Skeletal muscle satellite cell (primary cell): ENCODE measurements at regions not wholly inside any gene's neighbourhood (a gene's known extent, or its start where the extent isn't known, plus 50 kb on each side); places are given as distances from the start of the nearest gene placed in this dataset.
"Not testable (repeated sequence)": the region's sequence is repeated elsewhere in the genome, so short reads cannot be mapped to it uniquely, and the experiment has no call there.

Source experiments
- H3K27me3 ChIP-seq: 2 replicates; pipeline ENCODE4 v1.7.0; 2013; ENCODE audit warnings: low read length; ENCODE audit not compliant: control insufficient read depth, insufficient read depth
- H3K36me3 ChIP-seq: 2 replicates; pipeline ENCODE4 v1.7.0; 2013; ENCODE audit warnings: mild to moderate bottlenecking, control low read depth, low read length; ENCODE audit not compliant: insufficient read depth
- H3K4me1 ChIP-seq: 2 replicates; pipeline ENCODE4 v1.7.0; 2013; ENCODE audit warnings: low read length; ENCODE audit not compliant: control insufficient read depth, insufficient read depth
- H3K4me2 ChIP-seq: 2 replicates; pipeline ENCODE4 v1.7.0; 2013; ENCODE audit warnings: mild to moderate bottlenecking, low read length
- H3K4me3 ChIP-seq: 2 replicates; pipeline ENCODE4 v1.7.0; 2013; ENCODE audit warnings: low read length
- H3K9ac ChIP-seq: 2 replicates; pipeline ENCODE4 v1.7.0; 2013; ENCODE audit warnings: mild to moderate bottlenecking, low read depth, low read length, moderate library complexity
- H3K9me3 ChIP-seq: replicated peaks from 2 replicates; pipeline ENCODE4 v1.7.0; 2013; ENCODE audit warnings: mild to moderate bottlenecking, control low read depth, low read length

GRCh38 chr9:21708856-21709255 is 93.6 kb upstream of the MTAP start:
- H3K27me3 ChIP-seq: no peaks in the 10 kb centered on the region
- peaks cover 26% of the 10 kb centered on the region for H3K4me1 ChIP-seq
- H3K9me3 ChIP-seq: no peaks in the 10 kb centered on the region
- peak overlapping the region; percentile 10 for H3K9ac ChIP-seq
- H3K4me3 ChIP-seq: no peak overlapping the region
- peak overlapping the region; percentile 36 for H3K4me2 ChIP-seq
- no peaks in the 10 kb centered on the region for H3K36me3 ChIP-seq

- Histone ChIP-seq H3K4me3 (no peak overlapping the region), H3K9me3 (no peaks in the 10 kb centered on the region), H3K36me3 (no peaks in the 10 kb centered on the region), H3K27me3 (no peaks in the 10 kb centered on the region), H3K9ac (no peak overlapping the region), H3K4me1 (peaks cover 26% of the 10 kb centered on the region), H3K4me2 (no peak overlapping the region)
Measured at GRCh38 chr9:21709464-21710058, 92.9 kb upstream of the MTAP start.

GRCh38 chr9:21710548-21711191 is 91.8 kb upstream of the MTAP start:
- Histone ChIP-seq H3K4me3 (no peak overlapping the region), H3K9ac (no peak overlapping the region), H3K4me2 (no peak overlapping the region), H3K4me1 (peaks cover 26% of the 10 kb centered on the region), H3K36me3 (no peaks in the 10 kb centered on the region), H3K9me3 (no peaks in the 10 kb centered on the region), H3K27me3 (no peaks in the 10 kb centered on the region)

GRCh38 chr9:21711504-21711903 is 90.9 kb upstream of the MTAP start:
- no peaks in the 10 kb centered on the region for H3K9me3 ChIP-seq
- no peak overlapping the region for H3K4me2 ChIP-seq
- H3K9ac ChIP-seq: no peak overlapping the region
- H3K4me3 ChIP-seq: no peak overlapping the region
- no peaks in the 10 kb centered on the region for H3K27me3 ChIP-seq
- H3K36me3 ChIP-seq: no peaks in the 10 kb centered on the region
- peaks cover 26% of the 10 kb centered on the region for H3K4me1 ChIP-seq

- no peak overlapping the region for H3K9ac ChIP-seq
- H3K4me1 ChIP-seq: peaks cover 10% of the 10 kb centered on the region
- no peak overlapping the region for H3K4me2 ChIP-seq
- H3K4me3 ChIP-seq: no peak overlapping the region
- H3K36me3 ChIP-seq: no peaks in the 10 kb centered on the region
- no peaks in the 10 kb centered on the region for H3K9me3 ChIP-seq
- no peaks in the 10 kb centered on the region for H3K27me3 ChIP-seq
Measured at GRCh38 chr9:21715408-21715807, 87.0 kb upstream of the MTAP start.

- no peak overlapping the region for H3K4me2 ChIP-seq
- H3K27me3 ChIP-seq: no peaks in the 10 kb centered on the region
- no peaks in the 10 kb centered on the region for H3K36me3 ChIP-seq
- no peak overlapping the region for H3K4me3 ChIP-seq
- H3K9ac ChIP-seq: no peak overlapping the region
- no peaks in the 10 kb centered on the region for H3K9me3 ChIP-seq
- no peaks in the 10 kb centered on the region for H3K4me1 ChIP-seq
Measured at GRCh38 chr9:21720758-21721157, 81.7 kb upstream of the MTAP start.

- not testable (repeated sequence) for H3K27me3 ChIP-seq, H3K9me3 ChIP-seq, H3K36me3 ChIP-seq, H3K4me3 ChIP-seq, H3K4me2 ChIP-seq, H3K9ac ChIP-seq
- H3K4me1 ChIP-seq: peaks cover 11% of the 10 kb centered on the region
Measured at GRCh38 chr9:21727411-21727810, 75.0 kb upstream of the MTAP start.

GRCh38 chr9:21728781-21729180 is 73.7 kb upstream of the MTAP start:
- Histone ChIP-seq H3K4me3 (no peak overlapping the region), H3K36me3 (no peaks in the 10 kb centered on the region), H3K4me2 (no peak overlapping the region), H3K27me3 (no peaks in the 10 kb centered on the region), H3K9me3 (no peaks in the 10 kb centered on the region), H3K9ac (no peak overlapping the region), H3K4me1 (peaks cover 11% of the 10 kb centered on the region)

- Histone ChIP-seq H3K4me1 (peaks cover 11% of the 10 kb centered on the region), H3K36me3 (no peaks in the 10 kb centered on the region), H3K9ac (no peak overlapping the region), H3K9me3 (no peaks in the 10 kb centered on the region), H3K27me3 (no peaks in the 10 kb centered on the region), H3K4me2 (no peak overlapping the region), H3K4me3 (no peak overlapping the region)
Measured at GRCh38 chr9:21729648-21730047, 72.8 kb upstream of the MTAP start.

- H3K36me3 ChIP-seq: no peaks in the 10 kb centered on the region
- no peaks in the 10 kb centered on the region for H3K9me3 ChIP-seq
- no peak overlapping the region for H3K9ac ChIP-seq
- H3K4me2 ChIP-seq: no peak overlapping the region
- H3K4me3 ChIP-seq: no peak overlapping the region
- H3K27me3 ChIP-seq: no peaks in the 10 kb centered on the region
- peaks cover 11% of the 10 kb centered on the region for H3K4me1 ChIP-seq
Measured at GRCh38 chr9:21730899-21731298, 71.5 kb upstream of the MTAP start.

GRCh38 chr9:21741151-21741550 is 61.3 kb upstream of the MTAP start:
- Histone ChIP-seq H3K4me3 (no peak overlapping the region), H3K27me3 (no peaks in the 10 kb centered on the region), H3K4me1 (peaks cover 8% of the 10 kb centered on the region), H3K9ac (no peak overlapping the region), H3K36me3 (no peaks in the 10 kb centered on the region), H3K9me3 (no peaks in the 10 kb centered on the region), H3K4me2 (no peak overlapping the region)

- Histone ChIP-seq H3K4me2 (no peak overlapping the region), H3K27me3 (no peaks in the 10 kb centered on the region), H3K9me3 (no peaks in the 10 kb centered on the region), H3K9ac (no peak overlapping the region), H3K36me3 (no peaks in the 10 kb centered on the region), H3K4me1 (peaks cover 8% of the 10 kb centered on the region), H3K4me3 (no peak overlapping the region)
Measured at GRCh38 chr9:21744320-21744719, 58.1 kb upstream of the MTAP start.
